Calu3 (cell line): ENCODE measurements at regions not wholly inside any gene's neighbourhood (a gene's known extent, or its start where the extent isn't known, plus 50 kb on each side); places are given as distances from the start of the nearest gene placed in this dataset.

Experiments
- BruUV-seq: library from RNA; stranded (reverse); fragments of 400-500 nt; replicated peaks from 2 replicates; lab custom pipeline; 2021; lab: Mats Ljungman, UMichigan
- CTCF ChIA-PET: fragments of 300-600 bp; sonication (Branson Sonifier 250); formaldehyde crosslinking; loops from one replicate; lab custom pipeline; 2022; ENCODE audit warnings: antibody characterized with exemption; lab: Charles Lee
- DNase-seq: peaks from one replicate; pipeline ENCODE4 v3.0.0; 2022
- H3K27ac Mint-ChIP-seq: one replicate; pipeline ENCODE4 v1.8.0; 2022; ENCODE audit warnings: mixed read lengths; ENCODE audit not compliant: unreplicated experiment
- H3K27me3 Mint-ChIP-seq: one replicate; pipeline ENCODE4 v1.8.0; 2022; ENCODE audit warnings: mixed read lengths; ENCODE audit not compliant: unreplicated experiment
- H3K36me3 Mint-ChIP-seq: one replicate; pipeline ENCODE4 v1.8.0; 2022; ENCODE audit warnings: mild to moderate bottlenecking, moderate library complexity, mixed read lengths; ENCODE audit not compliant: insufficient read depth, unreplicated experiment
- H3K4me1 Mint-ChIP-seq: one replicate; pipeline ENCODE4 v1.8.0; 2022; ENCODE audit warnings: mild to moderate bottlenecking, low read depth, mixed read lengths; ENCODE audit not compliant: unreplicated experiment
- H3K4me3 Mint-ChIP-seq: one replicate; pipeline ENCODE4 v1.8.0; 2022; ENCODE audit warnings: mild to moderate bottlenecking, low read depth, moderate library complexity, mixed read lengths; ENCODE audit not compliant: unreplicated experiment
- H3K9me3 Mint-ChIP-seq: one replicate; pipeline ENCODE4 v1.8.0; 2022; ENCODE audit warnings: low read depth, mixed read lengths; ENCODE audit not compliant: unreplicated experiment
- CTCF ChIP-seq: fragments of 200-600 bp; IDR thresholded peaks from one replicate; pipeline ENCODE4 v1.8.0; 2022; ENCODE audit warnings: antibody characterized with exemption; ENCODE audit not compliant: unreplicated experiment
- intact Hi-C: fragments of 100-400 bp; cut with micrococcal nuclease; formaldehyde crosslinking; loops from one replicate; pipeline ENCODE4 v1.10.0; 2022; ENCODE audit not compliant: unreplicated experiment

- BruUV-seq = no TSS peak
- DNase-seq = no peak
- intact Hi-C loops = no loop called here
- H3K9me3 Mint-ChIP-seq = peaks cover 5% of the 10 kb centered on the region
- CTCF ChIA-PET = interaction anchor here (1.3 kb wide), 1 partner anchor 12 kb away, joined by 3 read pairs; no protein-coding TSS in a partner anchor
- no peaks in the 10 kb centered on the region for H3K36me3 Mint-ChIP-seq
- H3K27ac Mint-ChIP-seq = no peak overlapping the region
- no peak overlapping the region for H3K4me3 Mint-ChIP-seq
- no peaks in the 10 kb centered on the region for H3K27me3 Mint-ChIP-seq
- no peak for TF ChIP-seq CTCF
- no peaks in the 10 kb centered on the region for H3K4me1 Mint-ChIP-seq
Observed at GRCh38 chr7:152923711-152924110, 164.2 kb downstream of the ACTR3B start.

GRCh38 chr7:152924238-152924637 is 164.7 kb downstream of the ACTR3B start:
- CTCF ChIA-PET = no interaction called here
- Mint-ChIP-seq H3K36me3 (no peaks in the 10 kb centered on the region), H3K27ac (no peak overlapping the region), H3K27me3 (no peaks in the 10 kb centered on the region), H3K4me3 (no peak overlapping the region), H3K9me3 (peaks cover 5% of the 10 kb centered on the region), H3K4me1 (no peaks in the 10 kb centered on the region)
- no TSS peak for BruUV-seq
- intact Hi-C loops = no loop called here
- no peak for DNase-seq
- TF ChIP-seq CTCF = no peak

GRCh38 chr7:152924826-152925411 is 165.4 kb downstream of the ACTR3B start:
- Mint-ChIP-seq H3K27ac (no peak overlapping the region), H3K9me3 (peaks cover 5% of the 10 kb centered on the region), H3K27me3 (no peaks in the 10 kb centered on the region), H3K36me3 (no peaks in the 10 kb centered on the region), H3K4me3 (no peak overlapping the region), H3K4me1 (no peaks in the 10 kb centered on the region)
- intact Hi-C loops = no loop called here
- no peak for DNase-seq
- no peak for TF ChIP-seq CTCF
- no TSS peak for BruUV-seq
- CTCF ChIA-PET = no interaction called here

- no peak overlapping the region for H3K27ac Mint-ChIP-seq
- no peak for TF ChIP-seq CTCF
- peaks cover 8% of the 10 kb centered on the region for H3K9me3 Mint-ChIP-seq
- CTCF ChIA-PET = no interaction called here
- H3K4me1 Mint-ChIP-seq = no peaks in the 10 kb centered on the region
- DNase-seq = no peak
- H3K36me3 Mint-ChIP-seq = no peaks in the 10 kb centered on the region
- no TSS peak for BruUV-seq
- H3K4me3 Mint-ChIP-seq = no peak overlapping the region
- intact Hi-C loops = no loop called here
- no peaks in the 10 kb centered on the region for H3K27me3 Mint-ChIP-seq
Observed at GRCh38 chr7:152925412-152926147, 166.0 kb downstream of the ACTR3B start.
